ENCODE measurements at regions not wholly inside any gene's neighbourhood (a gene's known extent, or its start where the extent isn't known, plus 50 kb on each side); places are given as distances from the start of the nearest gene placed in this dataset.
"Not testable (repeated sequence)": the region's sequence is repeated elsewhere in the genome, so short reads cannot be mapped to it uniquely, and the experiment has no call there.

- no peak for DNase-seq
Observed at GRCh38 chr1:198809247-198809646, 170.4 kb downstream of the PTPRC start.

- DNase-seq: no peak
Observed at GRCh38 chr1:198811449-198811848, 172.6 kb downstream of the PTPRC start.

- no peak for DNase-seq
Observed at GRCh38 chr1:198823626-198824025, 184.8 kb downstream of the PTPRC start.

GRCh38 chr1:198825254-198825653, 186.4 kb downstream of the PTPRC start:
- no peak for DNase-seq

GRCh38 chr1:198829356-198829755, 190.5 kb downstream of the PTPRC start:
- no peak for DNase-seq

- DNase-seq: no peak
Observed at GRCh38 chr1:198829944-198830343, 191.1 kb downstream of the PTPRC start.

GRCh38 chr1:198830412-198830811, 191.6 kb downstream of the PTPRC start:
- DNase-seq: no peak

- no peak for DNase-seq
Observed at GRCh38 chr1:198833706-198834503, 195.1 kb downstream of the PTPRC start.

- no peak for DNase-seq
Observed at GRCh38 chr1:198837278-198838021, 198.6 kb downstream of the PTPRC start.

- DNase-seq: no peak
Observed at GRCh38 chr1:198838022-198838342, 199.1 kb downstream of the PTPRC start.

GRCh38 chr1:198841477-198841876, 202.6 kb downstream of the PTPRC start:
- no peak for DNase-seq

- DNase-seq: no peak
Observed at GRCh38 chr1:198842686-198843085, 203.8 kb downstream of the PTPRC start.

- DNase-seq: no peak
Observed at GRCh38 chr1:198845271-198845670, 206.4 kb downstream of the PTPRC start.

- no peak for DNase-seq
Observed at GRCh38 chr1:198845851-198846250, 207.0 kb downstream of the PTPRC start.

- no peak for DNase-seq
Observed at GRCh38 chr1:198846556-198846955, 207.7 kb downstream of the PTPRC start.

- no peak for DNase-seq
Observed at GRCh38 chr1:198848206-198848605, 209.4 kb downstream of the PTPRC start.

- DNase-seq: no peak
Observed at GRCh38 chr1:198848649-198849048, 209.8 kb downstream of the PTPRC start.

GRCh38 chr1:198849093-198849492, 210.3 kb downstream of the PTPRC start:
- DNase-seq: no peak

GRCh38 chr1:198850196-198850595, 211.4 kb downstream of the PTPRC start:
- DNase-seq: no peak

GRCh38 chr1:198850966-198851365, 212.1 kb downstream of the PTPRC start:
- DNase-seq: not testable (repeated sequence)

GRCh38 chr1:198856601-198857000, 217.8 kb downstream of the PTPRC start:
- no peak for DNase-seq

GRCh38 chr1:198858033-198858432, 219.2 kb downstream of the PTPRC start:
- no peak for DNase-seq

- no peak for DNase-seq
Observed at GRCh38 chr1:198860371-198860770, 221.5 kb downstream of the PTPRC start.

GRCh38 chr1:198861636-198862035, 222.8 kb downstream of the PTPRC start:
- no peak for DNase-seq

- no peak for DNase-seq
Observed at GRCh38 chr1:198864695-198865094, 225.9 kb downstream of the PTPRC start.

Measured in activated gamma-delta T cell treated with Interleukin-2 at 50 U/mL for 16 hours (primary cell).